Mesenchymal stem cell (in vitro differentiated cells and primary cell): ENCODE measurements at regions not wholly inside any gene's neighbourhood (a gene's known extent, or its start where the extent isn't known, plus 50 kb on each side); places are given as distances from the start of the nearest gene placed in this dataset.
"Not testable (repeated sequence)": the region's sequence is repeated elsewhere in the genome, so short reads cannot be mapped to it uniquely, and the experiment has no call there.

Experiments
- DNase-seq: peaks from one replicate; pipeline ENCODE4 v3.0.0-alpha.2; 2013
- H2AFZ ChIP-seq: one replicate; pipeline ENCODE4 v1.6.1; 2013; ENCODE audit warnings: low read depth, mild to moderate bottlenecking, control low read depth, inconsistent platforms, low read length, moderate library complexity
- H2AK5ac ChIP-seq: 2 replicates; pipeline ENCODE4 v1.6.1; 2013; ENCODE audit warnings: low read length, moderate library complexity, mild to moderate bottlenecking, inconsistent platforms; ENCODE audit not compliant: severe bottlenecking
- H2BK120ac ChIP-seq: one replicate; pipeline ENCODE4 v1.6.1; 2013; ENCODE audit warnings: low read depth, mild to moderate bottlenecking, inconsistent platforms, low read length, moderate library complexity
- H2BK12ac ChIP-seq, 2 experiments: one replicate each; pipeline ENCODE4 v1.6.1; 2013; ENCODE audit warnings: inconsistent platforms in 2 of 2, low read length in 2 of 2, mild to moderate bottlenecking in 2 of 2, moderate library complexity in 2 of 2, control low read depth in 1 of 2
- H2BK15ac ChIP-seq: one replicate; pipeline ENCODE4 v1.6.1; 2013; ENCODE audit warnings: mild to moderate bottlenecking, low read depth, inconsistent platforms; ENCODE audit not compliant: poor library complexity, severe bottlenecking
- H2BK5ac ChIP-seq: 2 replicates; pipeline ENCODE4 v1.6.1; 2013; ENCODE audit warnings: low read depth, mild to moderate bottlenecking, low read length, control low read depth, inconsistent platforms; ENCODE audit not compliant: poor library complexity, severe bottlenecking
- H3K14ac ChIP-seq, 2 experiments: one replicate each; pipeline ENCODE4 v1.6.1; 2013; ENCODE audit warnings: inconsistent platforms in 2 of 2, low read length in 2 of 2, control low read depth in 1 of 2, mild to moderate bottlenecking in 1 of 2, moderate library complexity in 1 of 2
- H3K18ac ChIP-seq, 2 experiments: one replicate each; pipeline ENCODE4 v1.6.1; 2013; ENCODE audit warnings: inconsistent platforms in 2 of 2, low read length in 2 of 2, control low read depth in 1 of 2, low read depth in 1 of 2, mild to moderate bottlenecking in 1 of 2
- H3K23ac ChIP-seq, 2 experiments: one replicate each; pipeline ENCODE4 v1.6.1; 2013; ENCODE audit warnings: inconsistent platforms in 2 of 2, low read length in 2 of 2, mild to moderate bottlenecking in 2 of 2, moderate library complexity in 2 of 2, control low read depth in 1 of 2
- H3K27ac ChIP-seq: 2 replicates; pipeline ENCODE4 v1.5.1; 2013; ENCODE audit warnings: mild to moderate bottlenecking, moderate library complexity, low read length, control low read depth, inconsistent platforms; ENCODE audit not compliant: poor library complexity, severe bottlenecking
- H3K27me3 ChIP-seq, 2 experiments: 2 replicates each; pipeline versions ENCODE4 v1.6.1 to v1.7.0; 2013; ENCODE audit warnings: low read length in 2 of 2, mild to moderate bottlenecking in 2 of 2, moderate library complexity in 2 of 2, control low read depth in 1 of 2, inconsistent platforms in 1 of 2; ENCODE audit not compliant: control insufficient read depth in 1 of 2, insufficient read depth in 1 of 2
- H3K36me3 ChIP-seq, 2 experiments: 2 replicates each; pipeline versions ENCODE4 v1.6.1 to v1.7.0; 2013; ENCODE audit warnings: low read length in 2 of 2, control low read depth in 1 of 2, inconsistent platforms in 1 of 2, low read depth in 1 of 2, mild to moderate bottlenecking in 1 of 2; ENCODE audit not compliant: insufficient read depth in 2 of 2, control insufficient read depth in 1 of 2
- H3K4ac ChIP-seq, 2 experiments: one replicate each; pipeline ENCODE4 v1.6.1; 2013; ENCODE audit warnings: inconsistent platforms in 2 of 2, low read length in 2 of 2, mild to moderate bottlenecking in 2 of 2, moderate library complexity in 2 of 2, control low read depth in 1 of 2, low read depth in 1 of 2
- H3K4me1 ChIP-seq: 2 replicates; pipeline ENCODE4 v1.6.1; 2013; ENCODE audit warnings: low read depth, low read length, control low read depth; ENCODE audit not compliant: control insufficient read depth, insufficient read depth
- H3K4me2 ChIP-seq: 2 replicates; pipeline ENCODE4 v1.6.1; 2013; ENCODE audit warnings: low read length, mild to moderate bottlenecking, inconsistent platforms; ENCODE audit not compliant: poor library complexity, severe bottlenecking
- H3K4me3 ChIP-seq, 2 experiments: 2 replicates each; pipeline versions ENCODE4 v1.5.1 to v1.7.0; 2013; ENCODE audit warnings: low read length in 2 of 2, mild to moderate bottlenecking in 2 of 2, control low read depth in 1 of 2, low read depth in 1 of 2; ENCODE audit not compliant: insufficient read depth in 1 of 2
- H3K79me1 ChIP-seq: replicated peaks from 2 replicates; pipeline ENCODE4 v1.6.1; 2013; ENCODE audit warnings: mild to moderate bottlenecking, control low read depth, low read length, inconsistent platforms; ENCODE audit not compliant: poor library complexity, severe bottlenecking
- H3K9ac ChIP-seq: 2 replicates; pipeline ENCODE4 v1.7.0; 2013; ENCODE audit warnings: mild to moderate bottlenecking, low read length, moderate library complexity
- H3K9me3 ChIP-seq: 2 replicates; pipeline ENCODE4 v1.7.0; 2013; ENCODE audit warnings: mild to moderate bottlenecking, low read length; ENCODE audit not compliant: control insufficient read depth
- H4K8ac ChIP-seq: one replicate; pipeline ENCODE4 v1.6.1; 2013; ENCODE audit warnings: inconsistent platforms, mild to moderate bottlenecking, low read length, moderate library complexity
- H4K91ac ChIP-seq: one replicate; pipeline ENCODE4 v1.6.1; 2013; ENCODE audit warnings: mild to moderate bottlenecking, low read length, inconsistent platforms
- whole genome bisulfite sequencing: methylation state at CpG from one replicate; pipeline ENCODE4 v1.1.7; 2013; ENCODE audit warnings: mixed read lengths; 5-methylcytosine and 5-hydroxymethylcytosine counted together

- not testable (repeated sequence) for H3K4me2 ChIP-seq
Observed at GRCh38 chr7:1620176-1620575, 49.9 kb upstream of the ELFN1 start.

GRCh38 chr7:1619152-1620079 lies 49.6 kb upstream of the PSMG3 start:
- H2BK120ac ChIP-seq, result no peak overlapping the region
- no peak overlapping the region for H3K4me2 ChIP-seq
- no peaks in the 10 kb centered on the region for H3K4me1 ChIP-seq
- no peak overlapping the region for H4K8ac ChIP-seq
- no peaks in the 10 kb centered on the region for H3K9me3 ChIP-seq
- H2BK5ac ChIP-seq, result no peak overlapping the region
- peaks cover 2 to 64% of the 10 kb centered on the region in 2 experiments for H3K27me3 ChIP-seq
- H3K79me1 ChIP-seq, result no peaks in the 10 kb centered on the region
- H4K91ac ChIP-seq, result no peak overlapping the region
- H3K9ac ChIP-seq, result no peak overlapping the region
- H2BK15ac ChIP-seq, result no peak overlapping the region
- no peak overlapping the region for H3K4me3 ChIP-seq
- no peak overlapping the region for H2BK12ac ChIP-seq
- no peak overlapping the region for H3K27ac ChIP-seq
- DNase-seq, result no peak
- H3K14ac ChIP-seq, result no peak overlapping the region
- 94% methylated on average over 54 of the region's 54 CpGs for WGBS
- no peak overlapping the region for H2AFZ ChIP-seq
- no peak overlapping the region for H3K18ac ChIP-seq
- H3K23ac ChIP-seq, result no peak overlapping the region
- H2AK5ac ChIP-seq, result no peak overlapping the region
- no peak overlapping the region for H3K4ac ChIP-seq
- no peaks in the 10 kb centered on the region for H3K36me3 ChIP-seq

More at GRCh38 chr7:1620176-1620575, 49.9 kb upstream of the ELFN1 start:
- H2AFZ ChIP-seq, DNase-seq, H3K23ac ChIP-seq, H3K4me1 ChIP-seq, H2BK5ac ChIP-seq, H3K18ac ChIP-seq, H3K36me3 ChIP-seq, H3K79me1 ChIP-seq, H3K4me3 ChIP-seq, H3K4ac ChIP-seq, H3K27ac ChIP-seq, H2AK5ac ChIP-seq, H4K91ac ChIP-seq, H3K9ac ChIP-seq, H2BK15ac ChIP-seq, H4K8ac ChIP-seq, H2BK12ac ChIP-seq, H2BK120ac ChIP-seq, H3K9me3 ChIP-seq, H3K14ac ChIP-seq: not testable (repeated sequence)
- 96% methylated on average over 11 of the region's 17 CpGs for WGBS
- peaks cover 4 to 63% of the 10 kb centered on the region in 2 experiments for H3K27me3 ChIP-seq
